ENCODE measurements at regions not wholly inside any gene's neighbourhood (a gene's known extent, or its start where the extent isn't known, plus 50 kb on each side); places are given as distances from the start of the nearest gene placed in this dataset.

DNA sequence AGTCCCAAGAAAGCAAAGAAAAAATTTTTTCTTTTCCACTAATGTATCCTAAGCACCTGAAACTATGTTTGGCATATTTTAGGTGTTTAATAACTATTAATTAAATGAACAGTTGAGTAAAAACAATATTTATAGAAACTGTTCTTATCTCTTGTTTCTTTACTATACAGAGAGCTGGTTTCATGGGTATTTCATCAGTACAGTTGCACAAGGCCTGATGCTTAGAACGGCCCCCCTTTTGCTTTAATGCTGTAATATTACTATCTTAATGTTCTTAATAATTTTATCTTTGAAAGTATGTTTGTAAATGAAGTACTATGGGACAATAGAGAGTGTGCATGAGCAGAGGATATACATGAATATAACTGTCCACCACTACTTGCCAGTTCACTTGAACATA is 479.1 kb upstream of the SLIT2 start:
- TF ChIP-seq POLR2A (IDR thresholded peaks at IDR 0.05; ENCODE audit: low read length) (no peak), GATA1 (IDR thresholded peaks at IDR 0.05; ENCODE audit: low read depth, low read length) (no peak)

Measured in erythroblast (primary cell).